Spleen (tissue), 11 donors: ENCODE measurements at regions not wholly inside any gene's neighbourhood (a gene's known extent, or its start where the extent isn't known, plus 50 kb on each side); places are given as distances from the start of the nearest gene placed in this dataset.

Experiments used
- DNase-seq: peaks from one replicate; pipeline ENCODE4 v3.0.0-alpha.2; 2020
- H3K27ac ChIP-seq, 8 donors: fragments of 200-600 bp; sonication (generic) in 7 of 8; 1 replicate in 4 of 8; 2 replicates in 4 of 8; pipeline versions ENCODE4 v1.5.0 to v1.8.0; 2016 to 2021; ENCODE audit warnings: inconsistent platforms in 4 of 8, mild to moderate bottlenecking in 4 of 8, moderate library complexity in 1 of 8
- H3K27me3 ChIP-seq, 7 donors: fragments of 200-600 bp; sonication (generic) in 6 of 7; replicated peaks in 1 of 7; 1 replicate in 4 of 7; 2 replicates in 3 of 7; pipeline versions ENCODE4 v1.5.0 to v1.8.0; 2016 to 2021; ENCODE audit warnings: inconsistent platforms in 3 of 7, mild to moderate bottlenecking in 1 of 7
- H3K36me3 ChIP-seq, 6 donors: fragments of 200-600 bp; sonication (generic) in 5 of 6; 1 replicate in 4 of 6; 2 replicates in 2 of 6; pipeline versions ENCODE4 v1.5.0 to v1.8.0; 2016 to 2021; ENCODE audit warnings: inconsistent platforms in 2 of 6
- H3K4me1 ChIP-seq, 6 donors: fragments of 200-600 bp; sonication (generic) in 5 of 6; 1 replicate in 3 of 6; 2 replicates in 3 of 6; pipeline versions ENCODE4 v1.5.0 to v1.8.0; 2016 to 2021; ENCODE audit warnings: inconsistent platforms in 3 of 6
- H3K4me3 ChIP-seq, 8 donors: fragments of 200-600 bp; sonication (generic) in 7 of 8; 1 replicate in 4 of 8; 2 replicates in 4 of 8; pipeline versions ENCODE4 v1.5.0 to v1.8.0; 2016 to 2021; ENCODE audit warnings: inconsistent platforms in 4 of 8, mild to moderate bottlenecking in 4 of 8, moderate library complexity in 2 of 8
- H3K9me3 ChIP-seq, 8 donors: fragments of 200-600 bp; sonication (generic) in 7 of 8; 1 replicate in 4 of 8; 2 replicates in 4 of 8; pipeline versions ENCODE4 v1.5.0 to v1.8.0; 2016 to 2021; ENCODE audit warnings: inconsistent platforms in 4 of 8
- CTCF ChIP-seq, 11 experiments: fragments of 200-600 bp in 7 of 11; fragments of 450-650 bp in 4 of 11; sonication (generic) in 4 of 11; IDR thresholded peaks in 8 of 11; conservative IDR thresholded peaks in 3 of 11; 1 replicate in 7 of 11; 2 replicates in 4 of 11; pipeline versions ENCODE4 v1.4.0 to v1.8.0; 2016 to 2021; ENCODE audit warnings: antibody characterized with exemption in 11 of 11, inconsistent platforms in 4 of 11, mild to moderate bottlenecking in 1 of 11
- POLR2A ChIP-seq, 3 donors: fragments of 450-650 bp; IDR thresholded peaks; one replicate each; pipeline ENCODE4 v1.5.1; 2017; ENCODE audit warnings: antibody characterized with exemption in 3 of 3, mild to moderate bottlenecking in 1 of 3
- POLR2AphosphoS5 ChIP-seq, 3 donors: sonication (generic); formaldehyde crosslinking; IDR thresholded peaks; one replicate each; pipeline ENCODE4 v1.5.1; 2017; ENCODE audit warnings: antibody characterized with exemption in 3 of 3
- WGBS, 5 donors: extraction: QIAGEN DNeasy Blood & Tissue Kit in 3 of 5; methylation state at CpG; one replicate each; pipeline versions ENCODE4 v1.1.5 to v1.1.7; 2013 to 2018; 5-methylcytosine and 5-hydroxymethylcytosine counted together
- intact Hi-C: fragments of 100-400 bp; cut with DNase I; formaldehyde crosslinking; loops from one replicate; pipeline ENCODE4 v1.15.0; 2023; ENCODE audit warnings: low total_unique reads
- donor health status: healthy with polysubstance abuse.
- donor health status: DM: no; HTN: no; CAD: no; lungs with moderate emphysema.
- donor health status: DM: no; HTN: no; CAD: no.
- donor health status: Bipolar disorder and iron deficiency.
- donor health status: healthy.
- donor health status: DM: no; HTN: no; CAD: no.
- donor health status: DM: yes; HTN: yes; CAD: no.

- Histone ChIP-seq H3K4me1 (no peaks in the 10 kb centered on the region), H3K27ac (no peak overlapping the region), H3K27me3 (no peaks in the 10 kb centered on the region), H3K4me3 (no peak overlapping the region), H3K9me3 (no peaks in the 10 kb centered on the region), H3K36me3 (no peaks in the 10 kb centered on the region)
- TF ChIP-seq CTCF (IDR thresholded peaks at IDR 0.05 in 8 of 11, conservative IDR thresholded peaks at IDR 0.05 in 3 of 11) (no peak), POLR2A (IDR thresholded peaks at IDR 0.05) (no peak)
- intact Hi-C loops, result no loop called here
- DNase-seq, result no peak
- WGBS, 5 donors, result 65 to 86% (median 77%) methylated on average over 3 of the region's 3 CpGs
Measured at GRCh38 chrX:139141370-139141769, 389.2 kb upstream of the F9 start.

GRCh38 chrX:139134316-139134715, 396.2 kb upstream of the F9 start:
- no peak for DNase-seq
- Histone ChIP-seq H3K4me1 (no peaks in the 10 kb centered on the region), H3K36me3 (no peaks in the 10 kb centered on the region), H3K4me3 (no peak overlapping the region), H3K27me3 (no peaks in the 10 kb centered on the region), H3K9me3 (no peaks in the 10 kb centered on the region), H3K27ac (no peak overlapping the region)
- no peak for TF ChIP-seq POLR2AphosphoS5 (IDR thresholded peaks at IDR 0.05)
- TF ChIP-seq POLR2A (IDR thresholded peaks at IDR 0.05), result no peak
- no peak for TF ChIP-seq CTCF (IDR thresholded peaks at IDR 0.05 in 8 of 11, conservative IDR thresholded peaks at IDR 0.05 in 3 of 11)
- WGBS, 5 donors, result 72 to 94% (median 81%) methylated on average over 5 of the region's 5 CpGs
- intact Hi-C loops, result no loop called here

GRCh38 chrX:139126493-139126892, 404.0 kb upstream of the F9 start:
- H3K4me3 ChIP-seq, result no peak overlapping the region
- WGBS, 5 donors, result 10 to 29% (median 17%) methylated on average over 2 of the region's 2 CpGs
- intact Hi-C loops, result no loop called here
- no peaks in the 10 kb centered on the region for H3K9me3 ChIP-seq
- H3K36me3 ChIP-seq, result no peaks in the 10 kb centered on the region
- H3K27ac ChIP-seq, result no peak overlapping the region
- no peaks in the 10 kb centered on the region for H3K27me3 ChIP-seq
- H3K4me1 ChIP-seq, result no peaks in the 10 kb centered on the region
- peak in 3 of 11 experiments; percentile 23 to 34 (median 26) for TF ChIP-seq CTCF (IDR thresholded peaks at IDR 0.05 in 8 of 11, conservative IDR thresholded peaks at IDR 0.05 in 3 of 11)
- TF ChIP-seq POLR2AphosphoS5 (IDR thresholded peaks at IDR 0.05), result no peak
- no peak for DNase-seq

GRCh38 chrX:139125916-139126315, 404.6 kb upstream of the F9 start:
- Histone ChIP-seq H3K4me3 (no peak overlapping the region), H3K27me3 (no peaks in the 10 kb centered on the region), H3K9me3 (no peaks in the 10 kb centered on the region), H3K27ac (no peak overlapping the region), H3K4me1 (no peaks in the 10 kb centered on the region), H3K36me3 (no peaks in the 10 kb centered on the region)
- no peak for TF ChIP-seq CTCF (IDR thresholded peaks at IDR 0.05 in 8 of 11, conservative IDR thresholded peaks at IDR 0.05 in 3 of 11)
- no peak for TF ChIP-seq POLR2AphosphoS5 (IDR thresholded peaks at IDR 0.05)
- no peak for TF ChIP-seq POLR2A (IDR thresholded peaks at IDR 0.05)
- DNase-seq, result no peak
- WGBS, 5 donors, result 60 to 85% (median 78%) methylated on average over 2 to 3 of the region's 3 CpGs
- intact Hi-C loops, result no loop called here
